ENCODE measurements at regions not wholly inside any gene's neighbourhood (a gene's known extent, or its start where the extent isn't known, plus 50 kb on each side); places are given as distances from the start of the nearest gene placed in this dataset.

DNA sequence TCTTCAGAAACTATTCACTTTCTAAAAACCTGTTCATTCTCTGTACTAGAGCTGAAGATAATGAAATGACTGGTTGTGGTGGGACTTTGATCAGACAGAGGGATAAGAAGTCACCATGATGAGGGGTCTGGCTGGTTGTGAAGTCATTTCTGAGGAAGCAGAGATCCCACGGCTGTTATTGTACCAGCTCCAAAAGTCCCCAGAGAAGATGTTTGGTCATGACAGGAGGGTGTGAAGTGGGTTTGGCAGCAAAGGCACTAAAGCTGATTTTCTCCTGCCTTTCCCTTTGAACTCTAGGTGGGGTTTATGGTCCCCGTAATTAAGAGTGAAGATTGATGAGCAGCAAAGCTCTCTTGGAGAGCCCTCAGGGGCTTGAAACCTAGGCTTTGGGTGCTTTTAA lies 103.1 kb upstream of the CACHD1 start:
- intact Hi-C loops (cut with micrococcal nuclease) = no loop called here
- Mint-ChIP-seq H3K4me3 (no peak overlapping the region), H3K27me3 (ENCODE audit: low read depth in 3 of 3) (peaks cover 0 to 1% (median 0%) of the 10 kb centered on the region in 3 donors), H3K9me3 (peaks cover 0 to 5% (median 0%) of the 10 kb centered on the region in 7 donors), H3K36me3 (no peaks in the 10 kb centered on the region), H3K4me1 (no peaks in the 10 kb centered on the region), H3K27ac (no peak overlapping the region)
- Histone ChIP-seq H3K9ac (ENCODE audit: insufficient read depth, low read length, poor library complexity, severe bottlenecking) (no peak overlapping the region), H3K4me3 (replicated peaks in 1 of 3; ENCODE audit: low read depth in 2 of 3, low read length in 3 of 3) (no peak overlapping the region), H3K27me3 (ENCODE audit: control insufficient read depth in 2 of 2, insufficient read depth in 2 of 2, low read length in 2 of 2) (no peaks in the 10 kb centered on the region), H3K4me2 (replicated peaks; ENCODE audit: extremely low read depth, low read length, poor library complexity, severe bottlenecking) (no peak overlapping the region), H4K20me1 (ENCODE audit: insufficient read depth, low read length) (no peaks in the 10 kb centered on the region), H2AFZ (ENCODE audit: insufficient read depth, low read depth, low read length, poor library complexity, severe bottlenecking) (no peak overlapping the region), H3K79me2 (ENCODE audit: insufficient read depth, low read length) (no peaks in the 10 kb centered on the region), H3K27ac (ENCODE audit: low read depth in 1 of 2, low read length in 2 of 2) (no peak overlapping the region), H3K9me3 (replicated peaks in 1 of 2; ENCODE audit: control insufficient read depth in 1 of 2, insufficient read depth in 1 of 2, low read length in 2 of 2) (no peaks in the 10 kb centered on the region), H3K4me1 (ENCODE audit: control insufficient read depth in 1 of 2, insufficient read depth in 2 of 2, low read length in 2 of 2) (no peaks in the 10 kb centered on the region), H3K36me3 (replicated peaks in 1 of 2; ENCODE audit: control insufficient read depth in 1 of 2, insufficient read depth in 2 of 2, low read length in 2 of 2) (no peaks in the 10 kb centered on the region)
- no peak for DNase-seq
- 94% methylated on average over 2 of the region's 2 CpGs for WGBS (ENCODE audit: insufficient coverage)
- TF ChIP-seq, protein P1, sequence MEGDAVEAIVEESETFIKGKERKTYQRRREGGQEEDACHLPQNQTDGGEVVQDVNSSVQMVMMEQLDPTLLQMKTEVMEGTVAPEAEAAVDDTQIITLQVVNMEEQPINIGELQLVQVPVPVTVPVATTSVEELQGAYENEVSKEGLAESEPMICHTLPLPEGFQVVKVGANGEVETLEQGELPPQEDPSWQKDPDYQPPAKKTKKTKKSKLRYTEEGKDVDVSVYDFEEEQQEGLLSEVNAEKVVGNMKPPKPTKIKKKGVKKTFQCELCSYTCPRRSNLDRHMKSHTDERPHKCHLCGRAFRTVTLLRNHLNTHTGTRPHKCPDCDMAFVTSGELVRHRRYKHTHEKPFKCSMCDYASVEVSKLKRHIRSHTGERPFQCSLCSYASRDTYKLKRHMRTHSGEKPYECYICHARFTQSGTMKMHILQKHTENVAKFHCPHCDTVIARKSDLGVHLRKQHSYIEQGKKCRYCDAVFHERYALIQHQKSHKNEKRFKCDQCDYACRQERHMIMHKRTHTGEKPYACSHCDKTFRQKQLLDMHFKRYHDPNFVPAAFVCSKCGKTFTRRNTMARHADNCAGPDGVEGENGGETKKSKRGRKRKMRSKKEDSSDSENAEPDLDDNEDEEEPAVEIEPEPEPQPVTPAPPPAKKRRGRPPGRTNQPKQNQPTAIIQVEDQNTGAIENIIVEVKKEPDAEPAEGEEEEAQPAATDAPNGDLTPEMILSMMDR (IDR thresholded peaks at IDR 0.05) = no peak

DNA sequence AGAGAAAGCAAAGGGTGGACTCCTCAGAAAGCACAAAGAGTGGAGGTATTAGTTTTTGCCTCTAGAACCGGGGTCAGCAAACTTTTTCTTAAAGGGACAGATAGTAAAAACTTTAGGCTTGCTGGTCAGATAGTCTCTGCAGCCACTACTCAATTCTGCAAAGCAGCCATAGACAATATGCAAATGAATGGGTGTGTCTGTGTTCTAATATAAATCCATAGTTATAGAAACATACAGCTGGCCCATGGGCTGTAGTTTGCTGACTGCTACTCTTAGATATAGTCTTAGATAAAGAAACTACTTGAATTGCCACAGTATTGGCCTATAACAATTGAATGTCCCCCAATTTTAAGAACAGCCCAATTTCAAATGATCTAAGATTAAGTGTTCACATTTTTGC lies 101.6 kb upstream of the CACHD1 start:
- no CpG with 5 or more reads among the region's 1 CpG for WGBS (ENCODE audit: insufficient coverage)
- no peak overlapping the region for H3K9ac ChIP-seq (ENCODE audit: insufficient read depth, low read length, poor library complexity, severe bottlenecking)
- Mint-ChIP-seq H3K4me1 (no peaks in the 10 kb centered on the region), H3K9me3 (peaks cover 0 to 5% (median 0%) of the 10 kb centered on the region in 7 donors), H3K27ac (no peak overlapping the region), H3K4me3 (no peak overlapping the region), H3K36me3 (no peaks in the 10 kb centered on the region), H3K27me3 (ENCODE audit: low read depth in 3 of 3) (peaks cover 0 to 4% (median 0%) of the 10 kb centered on the region in 3 donors)
- H3K9me3 ChIP-seq (replicated peaks in 1 of 2; ENCODE audit: control insufficient read depth in 1 of 2, insufficient read depth in 1 of 2, low read length in 2 of 2) = no peaks in the 10 kb centered on the region
- no peak overlapping the region for H3K27ac ChIP-seq (ENCODE audit: low read depth in 1 of 2, low read length in 2 of 2)
- H4K20me1 ChIP-seq (ENCODE audit: insufficient read depth, low read length) = no peaks in the 10 kb centered on the region
- intact Hi-C loops (cut with micrococcal nuclease) = no loop called here
- no peak overlapping the region for H2AFZ ChIP-seq (ENCODE audit: insufficient read depth, low read depth, low read length, poor library complexity, severe bottlenecking)
- H3K4me3 ChIP-seq (replicated peaks in 1 of 3; ENCODE audit: low read depth in 2 of 3, low read length in 3 of 3) = no peak overlapping the region
- H3K4me1 ChIP-seq (ENCODE audit: control insufficient read depth in 1 of 2, insufficient read depth in 2 of 2, low read length in 2 of 2) = no peaks in the 10 kb centered on the region
- H3K79me2 ChIP-seq (ENCODE audit: insufficient read depth, low read length) = no peaks in the 10 kb centered on the region
- TF ChIP-seq, protein P1 (IDR thresholded peaks at IDR 0.05) = no peak
- DNase-seq = no peak
- H3K27me3 ChIP-seq (ENCODE audit: control insufficient read depth in 2 of 2, insufficient read depth in 2 of 2, low read length in 2 of 2) = no peaks in the 10 kb centered on the region
- no peaks in the 10 kb centered on the region for H3K36me3 ChIP-seq (replicated peaks in 1 of 2; ENCODE audit: control insufficient read depth in 1 of 2, insufficient read depth in 2 of 2, low read length in 2 of 2)
- no peak overlapping the region for H3K4me2 ChIP-seq (replicated peaks; ENCODE audit: extremely low read depth, low read length, poor library complexity, severe bottlenecking)
